Activated CD4-positive, alpha-beta T cell treated with anti-CD3 and anti-CD28 coated beads for 36 hours (primary cell): ENCODE measurements at regions not wholly inside any gene's neighbourhood (a gene's known extent, or its start where the extent isn't known, plus 50 kb on each side); places are given as distances from the start of the nearest gene placed in this dataset.

Experiments
- ATAC-seq: fragments of 200-7000 bp; cut with Tn5 transposase; one replicate; pipeline ENCODE4 v1.10.0; 2021; ENCODE audit warnings: mild to moderate bottlenecking, moderate library complexity
- CTCF ChIA-PET: fragments of 350-600 bp; sonication (Branson Sonifier 250); formaldehyde crosslinking; loops from one replicate; lab custom pipeline; 2021; ENCODE audit warnings: antibody characterized with exemption; lab: Charles Lee
- POLR2A ChIA-PET: fragments of 350-600 bp; sonication (Branson Sonifier 250); formaldehyde crosslinking; loops from one replicate; lab custom pipeline; 2021; ENCODE audit warnings: antibody characterized with exemption, inconsistent platforms; lab: Charles Lee
- DNase-seq: peaks from one replicate; pipeline ENCODE4 v3.0.0-alpha.2; 2020
- H3K27ac Mint-ChIP-seq: one replicate; pipeline ENCODE4 v1.8.0; 2021; ENCODE audit warnings: mixed read lengths
- H3K27me3 Mint-ChIP-seq: one replicate; pipeline ENCODE4 v1.8.0; 2021; ENCODE audit warnings: mixed read lengths
- H3K36me3 Mint-ChIP-seq: one replicate; pipeline ENCODE4 v1.8.0; 2021; ENCODE audit warnings: low read depth, mixed read lengths
- H3K4me1 Mint-ChIP-seq: one replicate; pipeline ENCODE4 v1.8.0; 2021; ENCODE audit warnings: mixed read lengths
- H3K4me3 Mint-ChIP-seq: one replicate; pipeline ENCODE4 v1.8.0; 2021; ENCODE audit warnings: mild to moderate bottlenecking, moderate library complexity, mixed read lengths
- H3K9me3 Mint-ChIP-seq: one replicate; pipeline ENCODE4 v1.8.0; 2021; ENCODE audit warnings: low read depth, mixed read lengths
- intact Hi-C, 2 experiments: fragments of 100-400 bp; cut with DNase I in 1 of 2; cut with micrococcal nuclease in 1 of 2; formaldehyde crosslinking; loops; one replicate each; pipeline versions ENCODE4 v1.14.2 to v1.15.1; 2022 to 2024; cut with DNase I, micrococcal nuclease

DNA sequence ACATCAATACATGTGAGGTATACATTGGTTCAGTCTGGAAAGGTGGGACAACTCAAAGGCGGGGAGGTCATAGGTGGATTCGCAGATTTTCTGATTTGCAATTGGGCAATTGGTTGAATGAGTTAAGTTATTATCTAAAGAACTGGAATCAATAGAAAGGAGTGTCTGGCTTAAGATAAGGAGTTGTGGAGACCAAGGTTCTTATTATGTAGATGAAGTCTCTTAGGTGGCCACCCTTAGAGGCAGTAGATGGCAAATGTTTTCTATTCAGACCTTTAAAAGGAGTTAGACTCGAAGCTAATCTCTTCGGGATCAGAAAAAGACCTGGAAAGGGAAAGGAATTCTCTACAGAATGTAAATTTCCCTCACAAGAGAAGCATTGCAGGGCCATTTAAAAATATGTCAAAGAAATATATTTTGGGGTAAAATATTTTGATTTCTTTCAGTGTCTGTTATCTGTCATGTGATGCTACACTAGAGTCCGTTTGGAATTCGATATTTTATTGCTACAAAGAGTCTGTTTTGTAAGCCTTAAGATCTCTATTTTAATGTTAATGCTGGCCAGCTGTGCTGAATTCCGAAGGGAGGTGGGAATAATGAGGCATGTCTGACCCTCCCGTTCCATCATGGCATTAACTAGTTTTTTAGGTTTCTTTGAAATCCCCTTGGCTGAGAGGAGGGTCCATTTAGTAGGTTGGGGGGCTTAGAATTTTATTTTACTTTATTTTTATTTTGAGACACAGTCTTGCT, 265.1 kb downstream of the PTPRU start:
- peaks cover 23% of the 10 kb centered on the region for H3K27me3 Mint-ChIP-seq
- POLR2A ChIA-PET: no interaction called here
- intact Hi-C loops: no loop called here
- DNase-seq: no peak
- no peaks in the 10 kb centered on the region for H3K36me3 Mint-ChIP-seq
- no peak for ATAC-seq
- CTCF ChIA-PET: interaction anchor here (0.7 kb wide), 1 partner anchor 109 kb away, joined by 3 read pairs; no protein-coding TSS in a partner anchor
- H3K4me1 Mint-ChIP-seq: no peaks in the 10 kb centered on the region
- H3K27ac Mint-ChIP-seq: no peak overlapping the region
- H3K9me3 Mint-ChIP-seq: no peaks in the 10 kb centered on the region
- H3K4me3 Mint-ChIP-seq: no peak overlapping the region

DNA sequence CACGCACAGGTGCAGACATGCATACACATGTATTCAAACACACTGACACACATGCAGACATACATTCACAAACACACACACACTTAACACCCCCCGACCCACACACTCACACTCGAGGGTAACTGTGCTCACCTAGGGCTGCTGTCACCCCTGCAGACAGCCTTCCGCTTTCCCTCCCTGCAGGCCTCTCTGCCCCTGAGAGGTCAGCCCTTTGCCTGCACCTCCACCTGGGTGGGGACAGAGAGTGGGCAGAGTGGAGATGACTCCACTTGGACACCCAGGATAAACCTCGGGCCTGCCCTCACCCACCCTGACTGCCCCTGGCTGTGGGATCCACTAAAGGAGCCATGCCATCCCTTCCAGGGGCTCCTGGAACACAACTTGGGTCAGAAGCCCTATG, 264.3 kb downstream of the PTPRU start:
- CTCF ChIA-PET: no interaction called here
- no peaks in the 10 kb centered on the region for H3K4me1 Mint-ChIP-seq

GRCh38 chr1:29500041-29500440, 263.7 kb downstream of the PTPRU start:
- Mint-ChIP-seq H3K4me3 (no peak overlapping the region), H3K27ac (no peak overlapping the region), H3K36me3 (no peaks in the 10 kb centered on the region), H3K27me3 (peaks cover 20% of the 10 kb centered on the region), H3K9me3 (peaks cover 8% of the 10 kb centered on the region), H3K4me1 (no peaks in the 10 kb centered on the region)
- ChIA-PET POLR2A (no interaction called here), CTCF (no interaction called here)
- ATAC-seq (no peak), DNase-seq (no peak)
- intact Hi-C loops: no loop called here

More for the DNA sequence above, 264.3 kb downstream of the PTPRU start:
- H3K27me3 Mint-ChIP-seq: peaks cover 20% of the 10 kb centered on the region
- no peak for DNase-seq
- H3K27ac Mint-ChIP-seq: no peak overlapping the region
- intact Hi-C loops: no loop called here
- H3K4me3 Mint-ChIP-seq: no peak overlapping the region
- H3K9me3 Mint-ChIP-seq: peaks cover 6% of the 10 kb centered on the region
- ATAC-seq: no peak
- H3K36me3 Mint-ChIP-seq: no peaks in the 10 kb centered on the region
- POLR2A ChIA-PET: no interaction called here

- ATAC-seq: no peak
- no peaks in the 10 kb centered on the region for H3K4me1 Mint-ChIP-seq
- H3K27ac Mint-ChIP-seq: no peak overlapping the region
- H3K9me3 Mint-ChIP-seq: peaks cover 14% of the 10 kb centered on the region
- H3K4me3 Mint-ChIP-seq: no peak overlapping the region
- CTCF ChIA-PET: no interaction called here
- intact Hi-C loops: no loop called here
- DNase-seq: no peak
- POLR2A ChIA-PET: no interaction called here
- peaks cover 22% of the 10 kb centered on the region for H3K27me3 Mint-ChIP-seq
- H3K36me3 Mint-ChIP-seq: no peaks in the 10 kb centered on the region
Measured at GRCh38 chr1:29499104-29499650, 262.9 kb downstream of the PTPRU start.

DNA sequence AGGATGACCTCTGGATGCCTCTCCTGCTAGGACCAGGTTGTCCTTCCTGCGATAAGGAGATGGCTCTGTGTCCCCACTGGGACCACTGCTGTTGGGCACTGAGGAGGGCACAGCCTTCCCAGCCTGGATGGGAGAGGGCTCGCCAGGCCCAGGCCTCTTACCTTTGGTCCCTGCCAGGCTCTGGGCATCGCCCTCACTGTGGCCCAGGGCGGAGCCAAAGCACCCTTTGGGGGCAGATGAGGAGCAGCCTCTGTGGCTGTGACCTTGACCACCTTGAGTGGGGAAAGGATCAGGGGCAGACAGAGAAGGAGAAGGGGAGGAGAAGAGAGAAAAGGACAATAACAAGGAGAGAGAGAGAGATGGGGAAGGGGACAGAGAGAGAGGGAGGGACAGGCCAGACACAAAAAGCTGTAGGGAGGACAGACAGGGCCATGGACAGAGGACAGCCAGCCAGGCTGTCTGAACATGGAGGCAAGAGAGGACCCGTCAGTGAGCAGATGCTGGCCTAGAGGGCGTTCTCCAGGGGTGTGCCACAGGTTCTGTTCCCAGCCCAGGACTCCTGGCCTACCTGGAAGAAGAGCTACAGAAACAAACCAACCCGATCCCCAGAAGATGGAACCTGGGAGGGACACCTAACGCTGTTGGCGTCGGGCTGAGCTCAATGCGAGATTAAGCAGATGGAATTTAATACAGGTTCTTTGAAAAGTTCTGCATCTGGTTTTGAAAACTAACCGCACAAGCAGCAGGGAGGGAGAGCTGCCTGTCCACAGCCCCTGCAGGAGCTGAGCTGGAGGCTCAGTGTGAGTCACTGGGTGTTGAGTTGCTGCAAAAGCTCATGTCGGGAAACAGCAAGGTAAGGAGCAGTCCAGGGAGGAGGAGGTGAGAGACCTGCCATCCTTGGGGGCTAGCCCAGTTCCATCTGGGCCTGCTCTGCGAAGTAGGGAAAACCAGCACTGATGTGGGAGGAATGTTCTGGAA, 262.1 kb downstream of the PTPRU start:
- intact Hi-C loops: no loop called here
- ChIA-PET CTCF (no interaction called here), POLR2A (interaction anchor here (0.6 kb wide), 1 partner anchor 865 kb away, joined by 9 read pairs; no protein-coding TSS in a partner anchor)
- Mint-ChIP-seq H3K27ac (no peak overlapping the region), H3K4me1 (no peaks in the 10 kb centered on the region), H3K36me3 (no peaks in the 10 kb centered on the region), H3K4me3 (no peak overlapping the region), H3K27me3 (peaks cover 21% of the 10 kb centered on the region), H3K9me3 (peaks cover 14% of the 10 kb centered on the region)
- ATAC-seq (no peak), DNase-seq (no peak)

DNA sequence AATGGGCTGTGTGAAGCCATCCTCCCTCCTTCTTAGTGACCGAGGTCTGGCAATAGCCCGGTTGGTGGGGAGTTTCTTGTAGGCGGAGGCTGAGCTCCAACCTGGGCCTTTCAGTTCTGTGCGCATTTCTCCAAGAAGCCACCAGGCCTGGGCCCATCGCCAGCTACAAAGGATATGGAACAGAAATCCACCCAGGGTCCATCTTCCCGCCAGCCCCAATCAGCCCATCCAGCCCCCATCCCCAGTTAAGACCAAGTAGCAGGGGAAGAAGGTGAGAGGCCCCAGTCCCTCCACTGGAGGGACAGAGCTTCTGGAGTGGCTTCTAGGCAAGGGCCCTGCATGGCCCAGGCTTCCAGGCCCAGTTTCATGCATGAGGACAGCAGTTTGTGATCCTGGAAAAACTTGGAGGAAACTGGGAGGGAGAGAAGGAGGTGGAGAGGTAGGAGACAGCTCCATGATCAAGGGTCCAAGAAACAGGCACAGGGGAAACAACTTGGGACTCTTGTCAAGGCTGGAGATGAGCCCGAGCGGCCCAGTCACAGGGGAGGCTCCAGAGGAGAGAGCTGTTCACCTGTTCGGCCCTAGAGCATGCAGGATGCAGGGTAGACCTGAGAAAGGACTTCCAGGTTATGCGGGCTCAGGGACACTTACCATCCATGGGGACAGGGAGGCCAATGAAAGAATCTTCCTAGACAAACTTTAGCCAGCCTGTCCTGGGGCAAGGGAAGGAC, 261.2 kb downstream of the PTPRU start:
- Mint-ChIP-seq H3K4me3 (no peak overlapping the region), H3K4me1 (no peaks in the 10 kb centered on the region), H3K36me3 (no peaks in the 10 kb centered on the region), H3K9me3 (peaks cover 14% of the 10 kb centered on the region), H3K27ac (no peak overlapping the region), H3K27me3 (peaks cover 21% of the 10 kb centered on the region)
- DNase-seq (no peak), ATAC-seq (no peak)
- POLR2A ChIA-PET: no interaction called here
- intact Hi-C loops: no loop called here
- CTCF ChIA-PET: no interaction called here

DNA sequence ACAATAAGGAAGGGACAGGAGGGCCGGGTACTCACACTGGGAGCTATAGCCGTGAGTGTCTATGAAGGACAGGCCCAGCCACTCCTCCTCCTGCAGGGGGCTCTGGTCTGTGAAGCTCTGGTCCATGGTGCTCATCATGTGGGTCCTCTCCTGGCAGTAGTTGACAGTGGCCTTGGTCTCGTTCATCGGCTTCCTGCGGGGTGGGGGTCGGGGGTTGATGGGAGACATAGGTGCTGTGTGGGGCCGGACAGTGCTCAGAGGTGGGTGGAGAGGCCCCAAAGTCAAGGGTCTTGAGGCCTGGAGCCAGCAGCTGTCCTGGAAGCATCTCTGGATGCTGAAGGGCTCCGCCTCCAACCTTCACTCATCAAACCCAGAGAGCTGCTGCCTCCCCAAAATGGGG, 260.4 kb downstream of the PTPRU start:
- H3K4me3 Mint-ChIP-seq: no peak overlapping the region
- ChIA-PET CTCF (no interaction called here), POLR2A (no interaction called here)

GRCh38 chr1:29490204-29490934, 254.0 kb downstream of the PTPRU start:
- H3K9me3 Mint-ChIP-seq: peaks cover 7% of the 10 kb centered on the region
- ChIA-PET CTCF (no interaction called here), POLR2A (no interaction called here)
- H3K4me1 Mint-ChIP-seq: no peaks in the 10 kb centered on the region
- H3K27me3 Mint-ChIP-seq: peaks cover 9% of the 10 kb centered on the region
- DNase-seq (no peak), ATAC-seq (no peak)
- H3K27ac Mint-ChIP-seq: no peak overlapping the region
- H3K36me3 Mint-ChIP-seq: no peaks in the 10 kb centered on the region
- intact Hi-C loops: no loop called here
- H3K4me3 Mint-ChIP-seq: no peak overlapping the region

More for the DNA sequence above, 260.4 kb downstream of the PTPRU start:
- Mint-ChIP-seq H3K36me3 (no peaks in the 10 kb centered on the region), H3K27me3 (peaks cover 21% of the 10 kb centered on the region), H3K27ac (no peak overlapping the region), H3K9me3 (peaks cover 14% of the 10 kb centered on the region), H3K4me1 (no peaks in the 10 kb centered on the region)
- ATAC-seq (no peak), DNase-seq (no peak)
- intact Hi-C loops: no loop called here

- ChIA-PET CTCF (no interaction called here), POLR2A (no interaction called here)
- ATAC-seq (no peak), DNase-seq (no peak)
- intact Hi-C loops: no loop called here
- Mint-ChIP-seq H3K27ac (no peak overlapping the region), H3K4me3 (no peak overlapping the region), H3K27me3 (peaks cover 8% of the 10 kb centered on the region), H3K36me3 (no peaks in the 10 kb centered on the region), H3K9me3 (peaks cover 1% of the 10 kb centered on the region), H3K4me1 (no peaks in the 10 kb centered on the region)
Measured at GRCh38 chr1:29489471-29489870, 253.1 kb downstream of the PTPRU start.

- Mint-ChIP-seq H3K4me1 (no peaks in the 10 kb centered on the region), H3K27me3 (peaks cover 8% of the 10 kb centered on the region), H3K36me3 (no peaks in the 10 kb centered on the region), H3K4me3 (no peak overlapping the region), H3K9me3 (no peaks in the 10 kb centered on the region), H3K27ac (no peak overlapping the region)
- DNase-seq (no peak), ATAC-seq (no peak)
- POLR2A ChIA-PET: no interaction called here
- CTCF ChIA-PET: no interaction called here
- intact Hi-C loops: no loop called here
Measured at GRCh38 chr1:29488794-29489311, 252.5 kb downstream of the PTPRU start.
